GM10266 (cell line): ENCODE measurements at regions not wholly inside any gene's neighbourhood (a gene's known extent, or its start where the extent isn't known, plus 50 kb on each side); places are given as distances from the start of the nearest gene placed in this dataset.

ENCODE experiments used
- DNase-seq: peaks from one replicate; pipeline ENCODE4 v3.0.0; 2012; ENCODE audit errors: extremely low spot score
- TF ChIP-seq, protein P1 (sequence below): IDR thresholded peaks from 2 replicates; pipeline ENCODE4 v1.5.1; 2012; ENCODE audit warnings: mild to moderate bottlenecking, low read depth; ENCODE audit not compliant: control insufficient read depth, insufficient read depth; ENCODE audit errors: missing control alignments

DNA sequence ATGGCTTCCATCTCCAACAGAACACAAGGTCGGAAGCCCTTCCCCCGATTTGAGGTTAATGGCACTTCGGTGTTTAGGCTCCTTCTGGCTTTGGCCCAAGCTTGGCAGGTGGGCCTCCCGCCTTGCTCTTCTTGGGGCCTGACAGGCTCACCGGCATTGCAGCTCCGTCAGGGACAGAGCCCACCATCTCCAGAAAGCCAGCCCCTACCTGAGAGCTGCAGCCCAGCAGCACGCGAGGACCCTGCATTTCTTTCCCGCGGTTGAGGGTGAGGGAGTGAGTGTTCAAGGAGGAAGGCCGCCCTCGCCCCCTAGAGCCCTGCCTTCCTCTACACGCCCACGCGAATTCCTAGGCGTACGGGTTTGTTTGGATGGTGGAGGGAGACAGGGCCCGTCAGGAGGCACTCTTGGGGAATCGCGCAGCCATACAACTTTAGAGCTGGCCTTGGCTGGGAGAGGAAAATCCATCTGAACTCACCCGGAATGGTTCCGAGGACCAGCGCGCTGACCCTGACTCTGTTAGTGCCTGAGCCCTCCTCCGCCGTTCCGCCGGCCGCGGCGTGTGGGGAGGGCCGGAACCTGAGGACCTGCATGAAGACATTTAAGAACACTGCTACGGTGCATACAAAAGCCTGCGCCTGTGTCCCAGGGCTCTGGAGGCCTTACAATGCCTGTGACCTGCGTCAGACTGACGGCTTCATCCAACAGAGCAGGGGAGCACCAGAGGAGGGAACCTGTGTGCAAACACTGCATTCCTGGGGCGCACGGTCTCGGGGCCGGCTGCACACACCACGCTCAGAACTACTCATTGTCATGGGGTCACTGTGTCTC, 73.8 kb downstream of the MRPL36 start:
- no peak for DNase-seq
- TF ChIP-seq, protein P1, sequence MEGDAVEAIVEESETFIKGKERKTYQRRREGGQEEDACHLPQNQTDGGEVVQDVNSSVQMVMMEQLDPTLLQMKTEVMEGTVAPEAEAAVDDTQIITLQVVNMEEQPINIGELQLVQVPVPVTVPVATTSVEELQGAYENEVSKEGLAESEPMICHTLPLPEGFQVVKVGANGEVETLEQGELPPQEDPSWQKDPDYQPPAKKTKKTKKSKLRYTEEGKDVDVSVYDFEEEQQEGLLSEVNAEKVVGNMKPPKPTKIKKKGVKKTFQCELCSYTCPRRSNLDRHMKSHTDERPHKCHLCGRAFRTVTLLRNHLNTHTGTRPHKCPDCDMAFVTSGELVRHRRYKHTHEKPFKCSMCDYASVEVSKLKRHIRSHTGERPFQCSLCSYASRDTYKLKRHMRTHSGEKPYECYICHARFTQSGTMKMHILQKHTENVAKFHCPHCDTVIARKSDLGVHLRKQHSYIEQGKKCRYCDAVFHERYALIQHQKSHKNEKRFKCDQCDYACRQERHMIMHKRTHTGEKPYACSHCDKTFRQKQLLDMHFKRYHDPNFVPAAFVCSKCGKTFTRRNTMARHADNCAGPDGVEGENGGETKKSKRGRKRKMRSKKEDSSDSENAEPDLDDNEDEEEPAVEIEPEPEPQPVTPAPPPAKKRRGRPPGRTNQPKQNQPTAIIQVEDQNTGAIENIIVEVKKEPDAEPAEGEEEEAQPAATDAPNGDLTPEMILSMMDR: no peak

DNA sequence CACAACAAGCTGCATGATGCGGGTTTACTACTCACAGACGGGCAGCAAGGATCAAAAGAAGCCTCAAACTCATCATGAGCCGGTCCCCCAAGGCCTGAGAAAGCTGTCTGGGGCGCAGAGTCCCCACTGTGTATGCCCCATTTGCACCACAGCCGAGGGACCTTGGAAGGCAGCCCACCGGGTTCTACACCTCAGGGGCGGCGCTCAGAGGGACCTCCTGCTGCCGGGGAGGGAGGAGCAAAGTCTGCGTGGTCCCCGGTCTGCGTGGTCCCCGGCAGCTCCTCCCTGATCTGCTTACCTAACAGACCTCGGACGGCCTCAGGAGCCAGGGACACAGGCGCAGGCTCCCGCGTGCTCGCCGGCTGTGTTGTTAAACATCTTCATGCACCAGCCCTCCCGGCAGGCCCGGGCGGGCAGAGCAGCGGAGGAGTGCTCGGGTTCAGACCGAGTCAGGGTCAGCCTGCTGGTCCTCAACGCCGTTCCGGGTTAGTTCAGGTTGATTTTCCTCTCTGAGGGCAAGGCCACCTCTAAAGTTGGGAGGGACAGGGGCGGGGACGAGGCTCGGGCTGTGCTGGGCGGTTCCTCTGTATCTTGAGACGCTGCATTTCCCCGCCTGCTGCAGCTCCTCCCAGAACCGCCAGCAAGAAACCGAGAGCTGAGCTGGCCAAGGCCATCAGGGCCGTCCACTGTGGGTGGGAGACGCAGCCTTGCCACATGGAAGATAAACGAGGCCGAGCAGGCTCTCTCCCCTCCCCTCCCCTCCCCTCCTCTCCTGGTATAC, 74.6 kb downstream of the MRPL36 start:
- TF ChIP-seq, protein P1: no peak
- no peak for DNase-seq

DNA sequence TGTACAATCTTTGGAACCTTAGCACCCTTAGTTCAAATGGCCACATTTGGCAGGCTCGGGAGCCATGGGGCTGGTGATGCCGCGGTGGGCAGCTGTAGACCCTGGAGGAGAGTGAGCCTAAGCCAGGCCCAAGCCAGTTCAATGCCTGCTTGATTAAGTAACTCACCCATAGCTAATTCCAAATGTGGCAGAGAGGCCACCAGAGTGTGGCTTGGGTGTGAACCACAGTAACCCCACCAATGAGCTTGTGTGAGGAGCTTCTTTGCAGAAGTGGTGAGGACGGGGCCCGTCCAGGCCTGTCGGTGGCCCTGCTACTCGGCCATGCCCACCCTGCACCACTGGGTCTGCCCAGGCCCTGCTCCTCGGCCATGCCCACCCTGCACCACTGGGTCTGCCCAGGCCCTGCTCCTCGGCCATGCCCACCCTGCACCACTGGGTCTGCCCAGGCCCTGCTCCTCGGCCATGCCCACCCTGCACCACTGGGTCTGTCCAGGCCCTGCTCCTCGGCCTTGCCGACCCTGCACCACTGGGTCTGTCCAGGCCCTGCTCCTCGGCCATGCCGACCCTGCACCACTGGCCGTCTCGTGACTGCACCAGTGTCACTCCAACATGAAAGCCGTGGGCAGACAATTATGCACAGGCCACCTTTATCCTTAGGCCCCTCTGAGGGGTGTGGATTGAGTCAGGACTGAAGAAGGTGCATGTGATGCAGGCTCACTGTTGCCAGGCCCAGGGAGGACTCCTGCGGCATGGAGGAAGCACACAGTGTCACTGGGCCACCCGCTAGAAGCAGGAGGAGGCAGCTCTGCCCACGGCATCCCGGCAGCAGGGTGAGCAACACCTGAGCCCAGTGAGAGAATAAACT, 75.4 kb downstream of the MRPL36 start:
- no peak for DNase-seq
- TF ChIP-seq, protein P1: no peak

DNA sequence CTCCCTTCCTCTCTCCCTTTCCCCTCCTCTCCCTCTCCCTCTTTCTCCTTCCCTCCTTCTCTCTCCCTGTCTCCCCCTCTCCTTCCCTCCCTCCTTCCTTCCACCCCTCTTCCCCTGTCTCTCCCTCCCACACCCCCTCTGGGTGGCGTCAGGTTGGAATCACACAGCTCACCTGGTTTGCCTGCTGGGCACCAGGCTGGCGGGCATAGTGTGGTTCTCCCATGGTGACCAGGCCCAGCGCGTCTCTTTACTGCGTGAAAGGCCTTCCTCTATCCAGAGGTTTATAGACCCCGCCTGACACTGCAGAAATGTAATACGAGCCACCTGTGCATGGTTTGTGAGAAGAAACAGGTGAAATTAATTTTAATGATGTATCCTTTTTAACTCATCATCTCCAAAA, 76.2 kb downstream of the MRPL36 start:
- no peak for DNase-seq

DNA sequence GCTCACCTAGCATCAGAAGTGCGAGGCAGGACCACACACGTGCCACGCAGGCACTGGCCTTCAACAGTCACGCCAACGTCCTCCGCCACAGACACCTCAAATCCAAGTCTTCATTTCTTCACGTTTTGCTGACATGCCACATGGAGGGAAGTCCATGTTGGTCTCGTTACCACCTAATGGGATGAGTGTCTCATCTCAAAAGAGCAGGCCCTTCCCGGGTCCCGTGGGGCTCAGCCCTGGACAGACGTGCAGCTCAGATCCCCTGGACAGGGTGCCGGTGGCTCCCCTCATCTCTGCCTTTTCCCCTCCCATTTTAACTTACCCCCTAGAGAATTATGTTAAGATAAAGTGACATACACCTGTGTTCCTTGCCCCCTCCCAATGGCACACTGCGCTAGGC, 76.8 kb downstream of the MRPL36 start:
- no peak for DNase-seq
- TF ChIP-seq, protein P1: no peak

More for the DNA sequence above, 76.2 kb downstream of the MRPL36 start:
- TF ChIP-seq, protein P1: no peak

DNA sequence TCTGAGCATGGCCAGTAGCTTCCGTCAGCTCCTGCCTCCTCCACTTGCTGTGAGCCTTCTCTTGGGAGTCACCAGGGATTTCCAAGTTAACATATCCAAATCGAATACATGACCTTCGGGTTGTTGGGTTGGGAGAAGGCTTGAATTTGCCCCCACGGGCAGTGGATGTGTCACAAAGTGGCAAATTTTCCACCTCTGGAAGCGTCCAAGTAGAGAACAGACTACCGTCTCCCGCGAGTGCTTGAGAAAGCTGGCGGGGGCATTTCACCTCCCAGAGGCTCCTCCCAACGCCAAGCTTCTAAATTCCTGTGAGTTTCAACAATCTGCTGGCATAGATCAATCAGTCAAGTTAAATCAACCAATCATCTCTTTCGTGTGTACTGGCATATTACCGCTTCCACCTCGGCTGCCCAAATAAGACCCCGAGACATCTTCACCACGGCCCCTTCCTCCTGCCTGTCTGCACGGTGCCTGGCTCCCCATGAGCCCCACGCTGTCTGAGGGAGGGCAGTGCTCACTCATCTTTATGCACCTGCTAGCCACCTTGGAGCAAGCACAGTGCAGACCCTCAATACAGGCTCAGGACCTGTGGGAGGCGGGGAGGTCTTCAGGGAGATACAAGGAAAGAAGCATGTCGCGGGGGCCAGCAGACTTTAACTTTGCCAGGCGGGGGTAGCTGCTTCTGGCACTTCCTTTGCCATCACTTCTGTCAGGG, 79.1 kb downstream of the MRPL36 start:
- TF ChIP-seq, protein P1: no peak
- no peak for DNase-seq
